MM.1S (cell line): ENCODE measurements at regions not wholly inside any gene's neighbourhood (a gene's known extent, or its start where the extent isn't known, plus 50 kb on each side); places are given as distances from the start of the nearest gene placed in this dataset.

Experiments
- DNase-seq: peaks from one replicate; pipeline ENCODE4 v3.0.0-alpha.2; 2015
- H2AFZ ChIP-seq: fragments of 300-600 bp; sonication (generic); 2 replicates; pipeline ENCODE4 v1.6.0; 2016; ENCODE audit warnings: antibody characterized with exemption, low read length
- H3F3A ChIP-seq: fragments of 300-600 bp; sonication (generic); 2 replicates; pipeline ENCODE4 v1.6.1; 2016; ENCODE audit warnings: mild to moderate bottlenecking, antibody characterized with exemption, low read length, moderate library complexity, mixed read lengths; ENCODE audit not compliant: insufficient read depth
- H3K27ac ChIP-seq: fragments of 300-600 bp; sonication (generic); 2 replicates; pipeline ENCODE4 v1.5.1; 2016; ENCODE audit warnings: mild to moderate bottlenecking, low read length
- H3K27me3 ChIP-seq: fragments of 300-600 bp; sonication (generic); replicated peaks from 2 replicates; pipeline ENCODE4 v1.6.0; 2016; ENCODE audit warnings: low read length; ENCODE audit not compliant: insufficient read depth
- H3K36me3 ChIP-seq: fragments of 300-600 bp; sonication (generic); replicated peaks from 2 replicates; pipeline ENCODE4 v1.6.1; 2016; ENCODE audit warnings: mild to moderate bottlenecking, low read length, mixed read lengths; ENCODE audit not compliant: insufficient read depth
- H3K4me1 ChIP-seq: fragments of 300-600 bp; sonication (generic); 2 replicates; pipeline ENCODE4 v1.6.1; 2016; ENCODE audit warnings: low read length, mixed read lengths
- H3K4me2 ChIP-seq: fragments of 300-600 bp; sonication (generic); 2 replicates; pipeline ENCODE4 v1.6.0; 2016; ENCODE audit warnings: low read depth, low read length
- H3K4me3 ChIP-seq: fragments of 300-600 bp; sonication (generic); 2 replicates; pipeline ENCODE4 v1.5.1; 2016; ENCODE audit warnings: low read length, mixed read lengths
- H3K79me2 ChIP-seq: fragments of 300-600 bp; sonication (generic); 2 replicates; pipeline ENCODE4 v1.6.1; 2016; ENCODE audit warnings: mixed run types, low read length, mixed read lengths
- H3K9ac ChIP-seq: fragments of 300-600 bp; sonication (generic); 2 replicates; pipeline ENCODE4 v1.6.1; 2016; ENCODE audit warnings: low read length, mixed read lengths
- H3K9me2 ChIP-seq: fragments of 300-600 bp; sonication (generic); replicated peaks from 2 replicates; pipeline ENCODE4 v1.6.1; 2016; ENCODE audit warnings: mild to moderate bottlenecking, low read length, mixed read lengths; ENCODE audit not compliant: insufficient read depth
- H3K9me3 ChIP-seq: fragments of 300-600 bp; sonication (generic); replicated peaks from 2 replicates; pipeline ENCODE4 v1.6.1; 2016; ENCODE audit warnings: mild to moderate bottlenecking, low read length, mixed read lengths; ENCODE audit not compliant: insufficient read depth
- H4K20me1 ChIP-seq: fragments of 300-600 bp; sonication (generic); 2 replicates; pipeline ENCODE4 v1.6.1; 2016; ENCODE audit warnings: mild to moderate bottlenecking, low read length, moderate library complexity, mixed read lengths; ENCODE audit not compliant: insufficient read depth
- CTCF ChIP-seq: fragments of 300-600 bp; sonication (generic); IDR thresholded peaks from 2 replicates; pipeline ENCODE4 v1.5.1; 2016; ENCODE audit warnings: antibody characterized with exemption, low read length, mixed read lengths
- EZH2 ChIP-seq: fragments of 300-600 bp; sonication (generic); optimal IDR thresholded peaks from 2 replicates; pipeline ENCODE3; 2017; ENCODE audit warnings: low read depth, mild to moderate bottlenecking, antibody characterized with exemption, low read length, mixed read lengths
- EZH2phosphoT487 ChIP-seq: fragments of 300-600 bp; sonication (generic); IDR thresholded peaks from 2 replicates; pipeline ENCODE4 v1.6.1; 2018; ENCODE audit warnings: antibody characterized with exemption, low read length

- H3K4me1 ChIP-seq = no peaks in the 10 kb centered on the region
- no peak overlapping the region for H2AFZ ChIP-seq
- H3K79me2 ChIP-seq = no peaks in the 10 kb centered on the region
- H3K9ac ChIP-seq = no peak overlapping the region
- H3F3A ChIP-seq = no peaks in the 10 kb centered on the region
- no peaks in the 10 kb centered on the region for H3K27me3 ChIP-seq
- no peaks in the 10 kb centered on the region for H3K36me3 ChIP-seq
- no peaks in the 10 kb centered on the region for H3K9me3 ChIP-seq
- no peaks in the 10 kb centered on the region for H4K20me1 ChIP-seq
- no peak for TF ChIP-seq EZH2phosphoT487
- TF ChIP-seq EZH2 = no peak
- TF ChIP-seq CTCF = no peak
- no peaks in the 10 kb centered on the region for H3K9me2 ChIP-seq
- H3K4me3 ChIP-seq = no peak overlapping the region
- DNase-seq = no peak
- no peak overlapping the region for H3K4me2 ChIP-seq
- H3K27ac ChIP-seq = no peak overlapping the region
Observed at GRCh38 chr7:88462799-88463198, 156.1 kb upstream of the STEAP4 start.

- H3K4me3 ChIP-seq = no peak overlapping the region
- H3K9me2 ChIP-seq = no peaks in the 10 kb centered on the region
- H3K27ac ChIP-seq = no peak overlapping the region
- no peaks in the 10 kb centered on the region for H3K36me3 ChIP-seq
- H3F3A ChIP-seq = no peaks in the 10 kb centered on the region
- no peaks in the 10 kb centered on the region for H3K4me1 ChIP-seq
- H2AFZ ChIP-seq = no peak overlapping the region
- H3K27me3 ChIP-seq = no peaks in the 10 kb centered on the region
- no peaks in the 10 kb centered on the region for H3K79me2 ChIP-seq
- no peak overlapping the region for H3K4me2 ChIP-seq
- no peaks in the 10 kb centered on the region for H3K9me3 ChIP-seq
- TF ChIP-seq CTCF (no peak), EZH2 (no peak), EZH2phosphoT487 (no peak)
- no peaks in the 10 kb centered on the region for H4K20me1 ChIP-seq
- no peak overlapping the region for H3K9ac ChIP-seq
- no peak for DNase-seq
Observed at GRCh38 chr7:88460650-88461049, 154.0 kb upstream of the STEAP4 start.

GRCh38 chr7:88458946-88459345, 152.3 kb upstream of the STEAP4 start:
- Histone ChIP-seq H3K79me2 (no peaks in the 10 kb centered on the region), H3K9me3 (no peaks in the 10 kb centered on the region), H3K4me2 (no peak overlapping the region), H3K27ac (no peak overlapping the region), H3K36me3 (no peaks in the 10 kb centered on the region), H3F3A (no peaks in the 10 kb centered on the region), H2AFZ (no peak overlapping the region), H3K9me2 (no peaks in the 10 kb centered on the region), H3K9ac (no peak overlapping the region), H3K27me3 (no peaks in the 10 kb centered on the region), H3K4me3 (no peak overlapping the region), H4K20me1 (no peaks in the 10 kb centered on the region), H3K4me1 (no peaks in the 10 kb centered on the region)
- TF ChIP-seq EZH2phosphoT487 (no peak), CTCF (no peak), EZH2 (no peak)
- DNase-seq = no peak
